ENCODE measurements at regions not wholly inside any gene's neighbourhood (a gene's known extent, or its start where the extent isn't known, plus 50 kb on each side); places are given as distances from the start of the nearest gene placed in this dataset.

DNA sequence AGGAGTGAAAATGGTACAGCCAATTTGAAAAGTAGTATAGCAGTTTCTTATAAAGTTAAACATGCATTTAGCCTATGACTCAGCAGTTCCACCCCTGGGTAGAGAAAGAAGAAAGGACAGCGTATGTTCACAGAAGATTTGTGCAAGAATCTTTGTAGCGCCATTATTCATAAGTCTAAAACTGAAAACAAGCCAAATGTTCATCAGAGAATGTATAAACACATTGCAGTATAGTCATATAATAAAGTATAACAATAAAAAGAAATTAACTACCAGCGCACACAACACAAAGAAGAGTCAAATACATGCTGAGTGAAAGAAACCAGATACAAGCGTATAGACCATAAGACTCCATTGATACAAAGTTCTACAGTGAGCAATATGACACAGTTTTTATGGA, 294.0 kb downstream of the SAMD5 start:
- TF ChIP-seq, protein P1, sequence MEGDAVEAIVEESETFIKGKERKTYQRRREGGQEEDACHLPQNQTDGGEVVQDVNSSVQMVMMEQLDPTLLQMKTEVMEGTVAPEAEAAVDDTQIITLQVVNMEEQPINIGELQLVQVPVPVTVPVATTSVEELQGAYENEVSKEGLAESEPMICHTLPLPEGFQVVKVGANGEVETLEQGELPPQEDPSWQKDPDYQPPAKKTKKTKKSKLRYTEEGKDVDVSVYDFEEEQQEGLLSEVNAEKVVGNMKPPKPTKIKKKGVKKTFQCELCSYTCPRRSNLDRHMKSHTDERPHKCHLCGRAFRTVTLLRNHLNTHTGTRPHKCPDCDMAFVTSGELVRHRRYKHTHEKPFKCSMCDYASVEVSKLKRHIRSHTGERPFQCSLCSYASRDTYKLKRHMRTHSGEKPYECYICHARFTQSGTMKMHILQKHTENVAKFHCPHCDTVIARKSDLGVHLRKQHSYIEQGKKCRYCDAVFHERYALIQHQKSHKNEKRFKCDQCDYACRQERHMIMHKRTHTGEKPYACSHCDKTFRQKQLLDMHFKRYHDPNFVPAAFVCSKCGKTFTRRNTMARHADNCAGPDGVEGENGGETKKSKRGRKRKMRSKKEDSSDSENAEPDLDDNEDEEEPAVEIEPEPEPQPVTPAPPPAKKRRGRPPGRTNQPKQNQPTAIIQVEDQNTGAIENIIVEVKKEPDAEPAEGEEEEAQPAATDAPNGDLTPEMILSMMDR (IDR thresholded peaks at IDR 0.05; ENCODE audit: insufficient read depth, low read length): no peak
- TF ChIP-seq POLR2AphosphoS5 (IDR thresholded peaks at IDR 0.05; ENCODE audit: low read depth): no peak
- TF ChIP-seq, protein P2, sequence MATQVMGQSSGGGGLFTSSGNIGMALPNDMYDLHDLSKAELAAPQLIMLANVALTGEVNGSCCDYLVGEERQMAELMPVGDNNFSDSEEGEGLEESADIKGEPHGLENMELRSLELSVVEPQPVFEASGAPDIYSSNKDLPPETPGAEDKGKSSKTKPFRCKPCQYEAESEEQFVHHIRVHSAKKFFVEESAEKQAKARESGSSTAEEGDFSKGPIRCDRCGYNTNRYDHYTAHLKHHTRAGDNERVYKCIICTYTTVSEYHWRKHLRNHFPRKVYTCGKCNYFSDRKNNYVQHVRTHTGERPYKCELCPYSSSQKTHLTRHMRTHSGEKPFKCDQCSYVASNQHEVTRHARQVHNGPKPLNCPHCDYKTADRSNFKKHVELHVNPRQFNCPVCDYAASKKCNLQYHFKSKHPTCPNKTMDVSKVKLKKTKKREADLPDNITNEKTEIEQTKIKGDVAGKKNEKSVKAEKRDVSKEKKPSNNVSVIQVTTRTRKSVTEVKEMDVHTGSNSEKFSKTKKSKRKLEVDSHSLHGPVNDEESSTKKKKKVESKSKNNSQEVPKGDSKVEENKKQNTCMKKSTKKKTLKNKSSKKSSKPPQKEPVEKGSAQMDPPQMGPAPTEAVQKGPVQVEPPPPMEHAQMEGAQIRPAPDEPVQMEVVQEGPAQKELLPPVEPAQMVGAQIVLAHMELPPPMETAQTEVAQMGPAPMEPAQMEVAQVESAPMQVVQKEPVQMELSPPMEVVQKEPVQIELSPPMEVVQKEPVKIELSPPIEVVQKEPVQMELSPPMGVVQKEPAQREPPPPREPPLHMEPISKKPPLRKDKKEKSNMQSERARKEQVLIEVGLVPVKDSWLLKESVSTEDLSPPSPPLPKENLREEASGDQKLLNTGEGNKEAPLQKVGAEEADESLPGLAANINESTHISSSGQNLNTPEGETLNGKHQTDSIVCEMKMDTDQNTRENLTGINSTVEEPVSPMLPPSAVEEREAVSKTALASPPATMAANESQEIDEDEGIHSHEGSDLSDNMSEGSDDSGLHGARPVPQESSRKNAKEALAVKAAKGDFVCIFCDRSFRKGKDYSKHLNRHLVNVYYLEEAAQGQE (IDR thresholded peaks at IDR 0.05; ENCODE audit: insufficient replicate concordance, low read depth): no peak
- no peak for TF ChIP-seq GABPA (IDR thresholded peaks at IDR 0.05; ENCODE audit: low read depth)
- no peak for TF ChIP-seq SPI1 (IDR thresholded peaks at IDR 0.05; ENCODE audit: borderline replicate concordance, low read depth)

All from HL-60 (cell line).